ENCODE measurements at regions not wholly inside any gene's neighbourhood (a gene's known extent, or its start where the extent isn't known, plus 50 kb on each side); places are given as distances from the start of the nearest gene placed in this dataset.

GRCh38 chr19:29375429-29376119, 150.2 kb upstream of the VSTM2B start:
- intact Hi-C loops (cut with micrococcal nuclease) = no loop called here
- no peaks in the 10 kb centered on the region for H3K79me2 ChIP-seq (ENCODE audit: control insufficient read depth, insufficient read depth, low read length)
- no peak for DNase-seq
- Mint-ChIP-seq H3K27ac (no peak overlapping the region), H3K9me3 (ENCODE audit: insufficient read depth) (no peaks in the 10 kb centered on the region), H3K4me1 (no peaks in the 10 kb centered on the region), H3K27me3 (peaks cover 10% of the 10 kb centered on the region), H3K4me3 (no peak overlapping the region)
- no peak for ATAC-seq (ENCODE audit: low read depth)
- H3K4me1 ChIP-seq (ENCODE audit: control insufficient read depth in 2 of 2, insufficient read depth in 2 of 2, low read length in 2 of 2) = no peaks in the 10 kb centered on the region
- H3K36me3 ChIP-seq (replicated peaks in 1 of 2; ENCODE audit: control extremely low read depth in 1 of 2, control insufficient read depth in 1 of 2, extremely low read depth in 1 of 2, insufficient read depth in 2 of 2, low read length in 1 of 2) = no peaks in the 10 kb centered on the region
- no peak overlapping the region for H2AFZ ChIP-seq (ENCODE audit: insufficient read depth, low read depth, low read length, poor library complexity, severe bottlenecking)
- H3K27me3 ChIP-seq (replicated peaks in 1 of 4; ENCODE audit: control extremely low read depth in 1 of 4, control insufficient read depth in 3 of 4, insufficient read depth in 4 of 4, low read length in 3 of 4) = no peaks in the 10 kb centered on the region
- peaks cover 0 to 14% (median 0%) of the 10 kb centered on the region in 3 donors for H3K9me3 ChIP-seq (ENCODE audit: control extremely low read depth in 1 of 3, control insufficient read depth in 2 of 3, insufficient read depth in 1 of 3, low read length in 2 of 3)
- no peak overlapping the region for H3K4me2 ChIP-seq (replicated peaks; ENCODE audit: low read depth, low read length, poor library complexity, severe bottlenecking)
- ChIA-PET CTCF (no interaction called here), POLR2A (no interaction called here)
- H3K4me3 ChIP-seq (ENCODE audit: control extremely low read depth in 1 of 5, extremely low read depth in 1 of 5, insufficient read depth in 1 of 5, low read depth in 2 of 5, low read length in 4 of 5) = no peak overlapping the region
- H3K9ac ChIP-seq (ENCODE audit: low read length) = no peak overlapping the region
- no peak for TF ChIP-seq EZH2 (IDR thresholded peaks at IDR 0.05; ENCODE audit: borderline replicate concordance, insufficient read depth, low read depth, low read length, poor library complexity, severe bottlenecking)
- TF ChIP-seq, protein P1, sequence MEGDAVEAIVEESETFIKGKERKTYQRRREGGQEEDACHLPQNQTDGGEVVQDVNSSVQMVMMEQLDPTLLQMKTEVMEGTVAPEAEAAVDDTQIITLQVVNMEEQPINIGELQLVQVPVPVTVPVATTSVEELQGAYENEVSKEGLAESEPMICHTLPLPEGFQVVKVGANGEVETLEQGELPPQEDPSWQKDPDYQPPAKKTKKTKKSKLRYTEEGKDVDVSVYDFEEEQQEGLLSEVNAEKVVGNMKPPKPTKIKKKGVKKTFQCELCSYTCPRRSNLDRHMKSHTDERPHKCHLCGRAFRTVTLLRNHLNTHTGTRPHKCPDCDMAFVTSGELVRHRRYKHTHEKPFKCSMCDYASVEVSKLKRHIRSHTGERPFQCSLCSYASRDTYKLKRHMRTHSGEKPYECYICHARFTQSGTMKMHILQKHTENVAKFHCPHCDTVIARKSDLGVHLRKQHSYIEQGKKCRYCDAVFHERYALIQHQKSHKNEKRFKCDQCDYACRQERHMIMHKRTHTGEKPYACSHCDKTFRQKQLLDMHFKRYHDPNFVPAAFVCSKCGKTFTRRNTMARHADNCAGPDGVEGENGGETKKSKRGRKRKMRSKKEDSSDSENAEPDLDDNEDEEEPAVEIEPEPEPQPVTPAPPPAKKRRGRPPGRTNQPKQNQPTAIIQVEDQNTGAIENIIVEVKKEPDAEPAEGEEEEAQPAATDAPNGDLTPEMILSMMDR (IDR thresholded peaks at IDR 0.05) = no peak
- 95% methylated on average over 16 of the region's 18 CpGs for WGBS (ENCODE audit: insufficient coverage)
- H3K27ac ChIP-seq (ENCODE audit: low read length in 2 of 2) = no peak overlapping the region
- H4K20me1 ChIP-seq (ENCODE audit: control insufficient read depth, insufficient read depth, low read length, poor library complexity, severe bottlenecking) = no peaks in the 10 kb centered on the region

- 93% methylated on average over 3 of the region's 5 CpGs for WGBS (ENCODE audit: insufficient coverage)
- H3K36me3 ChIP-seq (replicated peaks in 1 of 2; ENCODE audit: control extremely low read depth in 1 of 2, control insufficient read depth in 1 of 2, extremely low read depth in 1 of 2, insufficient read depth in 2 of 2, low read length in 1 of 2) = no peaks in the 10 kb centered on the region
- Mint-ChIP-seq H3K4me1 (no peaks in the 10 kb centered on the region), H3K4me3 (no peak overlapping the region), H3K27ac (no peak overlapping the region), H3K27me3 (peaks cover 10% of the 10 kb centered on the region), H3K9me3 (ENCODE audit: insufficient read depth) (no peaks in the 10 kb centered on the region)
- H3K27me3 ChIP-seq (replicated peaks in 1 of 4; ENCODE audit: control extremely low read depth in 1 of 4, control insufficient read depth in 3 of 4, insufficient read depth in 4 of 4, low read length in 3 of 4) = no peaks in the 10 kb centered on the region
- H3K4me1 ChIP-seq (ENCODE audit: control insufficient read depth in 2 of 2, insufficient read depth in 2 of 2, low read length in 2 of 2) = no peaks in the 10 kb centered on the region
- H4K20me1 ChIP-seq (ENCODE audit: control insufficient read depth, insufficient read depth, low read length, poor library complexity, severe bottlenecking) = no peaks in the 10 kb centered on the region
- no peak overlapping the region for H3K9ac ChIP-seq (ENCODE audit: low read length)
- ChIA-PET POLR2A (no interaction called here), CTCF (no interaction called here)
- H3K9me3 ChIP-seq (ENCODE audit: control extremely low read depth in 1 of 3, control insufficient read depth in 2 of 3, insufficient read depth in 1 of 3, low read length in 2 of 3) = peaks cover 0 to 14% (median 0%) of the 10 kb centered on the region in 3 donors
- ATAC-seq (ENCODE audit: low read depth) = no peak
- TF ChIP-seq EZH2 (IDR thresholded peaks at IDR 0.05; ENCODE audit: borderline replicate concordance, insufficient read depth, low read depth, low read length, poor library complexity, severe bottlenecking) = no peak
- TF ChIP-seq, protein P1 (IDR thresholded peaks at IDR 0.05) = no peak
- no peak overlapping the region for H3K4me2 ChIP-seq (replicated peaks; ENCODE audit: low read depth, low read length, poor library complexity, severe bottlenecking)
- H3K27ac ChIP-seq (ENCODE audit: low read length in 2 of 2) = no peak overlapping the region
- H3K79me2 ChIP-seq (ENCODE audit: control insufficient read depth, insufficient read depth, low read length) = no peaks in the 10 kb centered on the region
- intact Hi-C loops (cut with micrococcal nuclease) = no loop called here
- no peak overlapping the region for H2AFZ ChIP-seq (ENCODE audit: insufficient read depth, low read depth, low read length, poor library complexity, severe bottlenecking)
- DNase-seq = no peak
- no peak overlapping the region for H3K4me3 ChIP-seq (ENCODE audit: control extremely low read depth in 1 of 5, extremely low read depth in 1 of 5, insufficient read depth in 1 of 5, low read depth in 2 of 5, low read length in 4 of 5)
Observed at GRCh38 chr19:29376855-29377354, 148.9 kb upstream of the VSTM2B start.
